Hepatocyte (in vitro differentiated cells): ENCODE measurements at regions not wholly inside any gene's neighbourhood (a gene's known extent, or its start where the extent isn't known, plus 50 kb on each side); places are given as distances from the start of the nearest gene placed in this dataset.

Experiments
- DNase-seq: peaks from one replicate; pipeline ENCODE4 v3.0.0-alpha.2; 2016; ENCODE audit warnings: low spot score
- H2AFZ ChIP-seq: fragments of 200-600 bp; sonication (generic); 2 replicates; pipeline ENCODE4 v1.6.0; 2016; ENCODE audit warnings: antibody characterized with exemption, mild to moderate bottlenecking
- H3K27ac ChIP-seq: fragments of 200-600 bp; sonication (generic); 2 replicates; pipeline ENCODE4 v1.5.1; 2016; ENCODE audit warnings: mild to moderate bottlenecking
- H3K27me3 ChIP-seq: fragments of 200-600 bp; sonication (generic); 2 replicates; pipeline ENCODE4 v1.6.1; 2016
- H3K36me3 ChIP-seq: fragments of 200-600 bp; sonication (generic); replicated peaks from 2 replicates; pipeline ENCODE4 v1.5.1; 2016; ENCODE audit warnings: low read depth; ENCODE audit not compliant: insufficient read depth
- H3K4me1 ChIP-seq: fragments of 200-600 bp; sonication (generic); 2 replicates; pipeline ENCODE4 v1.5.1; 2016; ENCODE audit warnings: mild to moderate bottlenecking, moderate library complexity; ENCODE audit not compliant: insufficient read depth
- H3K4me2 ChIP-seq: fragments of 200-600 bp; sonication (generic); 2 replicates; pipeline ENCODE4 v1.6.0; 2016
- H3K4me3 ChIP-seq: fragments of 200-600 bp; sonication (generic); 2 replicates; pipeline ENCODE4 v1.5.1; 2016; ENCODE audit warnings: mild to moderate bottlenecking
- H3K79me2 ChIP-seq: fragments of 200-600 bp; sonication (generic); 2 replicates; pipeline ENCODE4 v1.6.0; 2017; ENCODE audit warnings: mild to moderate bottlenecking
- H3K9me2 ChIP-seq: fragments of 200-600 bp; sonication (generic); replicated peaks from 2 replicates; pipeline ENCODE4 v1.6.0; 2017; ENCODE audit warnings: mild to moderate bottlenecking; ENCODE audit not compliant: insufficient read depth
- H3K9me3 ChIP-seq: fragments of 200-600 bp; sonication (generic); 2 replicates; pipeline ENCODE4 v1.5.1; 2016; ENCODE audit warnings: low read depth, mild to moderate bottlenecking
- H4K20me1 ChIP-seq: fragments of 200-600 bp; sonication (generic); 2 replicates; pipeline ENCODE4 v1.6.0; 2016; ENCODE audit warnings: mild to moderate bottlenecking; ENCODE audit not compliant: insufficient read depth, poor library complexity, severe bottlenecking
- EZH2 ChIP-seq: fragments of 200-600 bp; sonication (generic); IDR thresholded peaks from 2 replicates; pipeline ENCODE4 v1.6.1; 2016; ENCODE audit warnings: antibody characterized with exemption, mild to moderate bottlenecking, borderline replicate concordance
- EZH2phosphoT487 ChIP-seq: fragments of 200-600 bp; sonication (generic); IDR thresholded peaks from one replicate; pipeline ENCODE4 v1.6.1; 2018; ENCODE audit warnings: antibody characterized with exemption, mild to moderate bottlenecking, low read depth, moderate library complexity; ENCODE audit not compliant: unreplicated experiment, severe bottlenecking
- WGBS: methylation state at CpG from one replicate; pipeline ENCODE4 v1.1.6; 2016; ENCODE audit warnings: low lambda C conversion rate; ENCODE audit errors: missing lambda C conversion rate; 5-methylcytosine and 5-hydroxymethylcytosine counted together
- TF ChIP-seq, protein P1 (sequence below): fragments of 200-600 bp; sonication (generic); IDR thresholded peaks from 2 replicates; pipeline ENCODE4 v1.5.1; 2016; ENCODE audit warnings: antibody characterized with exemption, mild to moderate bottlenecking; ENCODE audit not compliant: poor library complexity

DNA sequence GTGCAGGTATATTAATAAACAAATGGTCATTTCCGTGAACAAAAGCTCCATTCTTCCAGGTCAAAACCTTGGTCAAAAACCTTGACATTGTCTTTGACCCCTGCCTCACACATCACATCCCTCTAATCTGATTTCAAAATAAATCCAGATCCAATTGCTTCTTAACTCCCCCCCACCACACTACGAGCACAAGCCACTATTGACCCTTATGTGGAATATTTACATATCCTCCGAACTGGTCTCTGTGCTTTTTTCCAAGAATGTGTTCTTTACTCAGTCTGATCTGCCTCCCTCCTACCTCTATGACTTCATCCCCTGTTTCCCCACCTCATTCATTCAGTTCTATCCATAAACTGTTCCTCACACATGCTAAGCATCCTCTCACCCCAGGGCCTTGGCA is 313.6 kb upstream of the NPVF start:
- DNase-seq: no peak

DNA sequence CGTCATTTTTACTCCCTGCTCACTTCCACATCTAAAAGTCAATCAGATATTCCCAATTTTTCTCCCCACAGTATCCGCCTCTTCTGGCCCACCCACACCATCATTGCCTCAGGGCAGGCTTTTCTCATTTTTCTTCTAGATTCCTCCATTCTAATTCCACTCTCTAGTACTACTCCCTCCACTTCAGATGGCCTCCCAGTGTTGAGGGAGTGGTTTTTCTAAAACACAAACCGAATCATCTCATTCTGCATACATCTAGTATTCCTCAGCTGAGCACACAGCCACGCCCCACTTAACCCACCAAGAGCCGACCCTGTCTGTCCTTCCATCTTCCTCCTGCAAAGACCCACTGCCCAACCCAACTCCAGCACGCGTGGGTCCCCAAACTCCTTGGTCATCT is 314.9 kb upstream of the NPVF start:
- Histone ChIP-seq H3K4me3 (no peak overlapping the region), H3K4me1 (peaks cover 19% of the 10 kb centered on the region), H3K4me2 (no peak overlapping the region), H3K27me3 (peaks cover 2% of the 10 kb centered on the region), H3K9me3 (no peaks in the 10 kb centered on the region), H3K79me2 (no peaks in the 10 kb centered on the region), H3K27ac (no peak overlapping the region), H4K20me1 (no peaks in the 10 kb centered on the region), H2AFZ (no peak overlapping the region), H3K9me2 (no peaks in the 10 kb centered on the region), H3K36me3 (no peaks in the 10 kb centered on the region)
- 90% methylated on average over 7 of the region's 7 CpGs for whole genome bisulfite sequencing
- DNase-seq: no peak
- TF ChIP-seq EZH2 (no peak), EZH2phosphoT487 (no peak)
- TF ChIP-seq, protein P1, sequence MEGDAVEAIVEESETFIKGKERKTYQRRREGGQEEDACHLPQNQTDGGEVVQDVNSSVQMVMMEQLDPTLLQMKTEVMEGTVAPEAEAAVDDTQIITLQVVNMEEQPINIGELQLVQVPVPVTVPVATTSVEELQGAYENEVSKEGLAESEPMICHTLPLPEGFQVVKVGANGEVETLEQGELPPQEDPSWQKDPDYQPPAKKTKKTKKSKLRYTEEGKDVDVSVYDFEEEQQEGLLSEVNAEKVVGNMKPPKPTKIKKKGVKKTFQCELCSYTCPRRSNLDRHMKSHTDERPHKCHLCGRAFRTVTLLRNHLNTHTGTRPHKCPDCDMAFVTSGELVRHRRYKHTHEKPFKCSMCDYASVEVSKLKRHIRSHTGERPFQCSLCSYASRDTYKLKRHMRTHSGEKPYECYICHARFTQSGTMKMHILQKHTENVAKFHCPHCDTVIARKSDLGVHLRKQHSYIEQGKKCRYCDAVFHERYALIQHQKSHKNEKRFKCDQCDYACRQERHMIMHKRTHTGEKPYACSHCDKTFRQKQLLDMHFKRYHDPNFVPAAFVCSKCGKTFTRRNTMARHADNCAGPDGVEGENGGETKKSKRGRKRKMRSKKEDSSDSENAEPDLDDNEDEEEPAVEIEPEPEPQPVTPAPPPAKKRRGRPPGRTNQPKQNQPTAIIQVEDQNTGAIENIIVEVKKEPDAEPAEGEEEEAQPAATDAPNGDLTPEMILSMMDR: no peak

More for the DNA sequence above, 313.6 kb upstream of the NPVF start:
- Histone ChIP-seq H3K79me2 (no peaks in the 10 kb centered on the region), H3K4me2 (no peak overlapping the region), H3K4me3 (no peak overlapping the region), H3K9me2 (no peaks in the 10 kb centered on the region), H3K4me1 (peaks cover 19% of the 10 kb centered on the region), H3K27me3 (no peaks in the 10 kb centered on the region), H3K9me3 (no peaks in the 10 kb centered on the region), H2AFZ (no peak overlapping the region), H3K27ac (no peak overlapping the region), H3K36me3 (no peaks in the 10 kb centered on the region), H4K20me1 (no peaks in the 10 kb centered on the region)
- 68% methylated on average over 3 of the region's 3 CpGs for WGBS
- TF ChIP-seq EZH2phosphoT487 (no peak), EZH2 (no peak)
- TF ChIP-seq, protein P1: no peak

DNA sequence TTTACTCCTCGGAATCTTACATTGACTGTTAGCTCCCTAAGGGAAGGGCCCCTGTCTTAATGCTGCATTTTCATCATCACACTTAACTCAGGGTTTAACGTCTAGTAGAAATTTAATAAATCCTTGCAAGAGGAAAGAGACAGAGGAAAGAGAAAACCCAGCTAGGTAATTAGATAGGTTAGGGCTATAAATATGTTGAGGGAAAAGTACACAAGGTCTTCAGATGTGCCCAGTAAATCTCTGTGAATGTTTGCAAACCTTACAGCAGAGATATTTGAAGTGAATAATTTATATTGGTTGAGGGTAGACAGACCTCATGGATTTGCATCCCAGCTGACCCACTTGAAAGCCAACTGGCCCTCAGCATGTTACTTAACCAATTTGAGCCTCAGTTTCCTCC is 315.5 kb upstream of the NPVF start:
- H3K9me2 ChIP-seq: no peaks in the 10 kb centered on the region
- no peak overlapping the region for H3K4me3 ChIP-seq
- peaks cover 2% of the 10 kb centered on the region for H3K27me3 ChIP-seq
- WGBS: 48% methylated on average over 2 of the region's 2 CpGs
- H2AFZ ChIP-seq: no peak overlapping the region
- TF ChIP-seq, protein P1: no peak
- TF ChIP-seq EZH2phosphoT487 (no peak), EZH2 (no peak)
- peaks cover 24% of the 10 kb centered on the region for H3K4me1 ChIP-seq
- H3K9me3 ChIP-seq: no peaks in the 10 kb centered on the region
- no peaks in the 10 kb centered on the region for H3K79me2 ChIP-seq
- no peak overlapping the region for H3K4me2 ChIP-seq
- H3K36me3 ChIP-seq: no peaks in the 10 kb centered on the region
- H3K27ac ChIP-seq: no peak overlapping the region
- DNase-seq: no peak
- H4K20me1 ChIP-seq: no peaks in the 10 kb centered on the region

DNA sequence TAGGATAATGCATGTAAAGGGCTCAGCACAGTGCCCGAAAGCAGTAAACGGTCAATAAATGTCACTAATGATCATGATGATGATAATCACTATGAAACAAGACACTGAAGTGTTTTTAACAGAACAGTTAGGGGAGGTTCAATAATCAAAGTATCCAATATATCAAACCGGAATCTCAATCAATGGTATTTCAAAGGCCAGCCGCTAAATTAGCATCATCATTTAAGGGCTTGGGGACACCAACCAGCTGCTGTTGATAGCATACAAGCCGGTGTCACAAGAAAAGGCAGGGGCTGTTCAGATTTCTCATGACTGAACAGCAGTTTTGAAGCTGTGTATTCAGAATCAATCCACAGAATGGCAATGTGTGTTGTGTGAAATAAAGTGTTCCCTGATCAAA is 316.0 kb upstream of the NPVF start:
- Histone ChIP-seq H3K27me3 (peaks cover 2% of the 10 kb centered on the region), H3K36me3 (no peaks in the 10 kb centered on the region), H3K79me2 (no peaks in the 10 kb centered on the region), H3K27ac (peak overlapping the region; percentile 40), H3K4me3 (no peak overlapping the region), H3K4me2 (no peak overlapping the region), H3K4me1 (peaks cover 26% of the 10 kb centered on the region), H3K9me3 (no peaks in the 10 kb centered on the region), H4K20me1 (no peaks in the 10 kb centered on the region), H3K9me2 (no peaks in the 10 kb centered on the region), H2AFZ (no peak overlapping the region)
- no peak for DNase-seq
- TF ChIP-seq, protein P1: no peak
- no peak for TF ChIP-seq EZH2
- TF ChIP-seq EZH2phosphoT487: no peak
- WGBS: 51% methylated on average over 5 of the region's 5 CpGs
